ENCODE measurements at regions not wholly inside any gene's neighbourhood (a gene's known extent, or its start where the extent isn't known, plus 50 kb on each side); places are given as distances from the start of the nearest gene placed in this dataset.

DNA sequence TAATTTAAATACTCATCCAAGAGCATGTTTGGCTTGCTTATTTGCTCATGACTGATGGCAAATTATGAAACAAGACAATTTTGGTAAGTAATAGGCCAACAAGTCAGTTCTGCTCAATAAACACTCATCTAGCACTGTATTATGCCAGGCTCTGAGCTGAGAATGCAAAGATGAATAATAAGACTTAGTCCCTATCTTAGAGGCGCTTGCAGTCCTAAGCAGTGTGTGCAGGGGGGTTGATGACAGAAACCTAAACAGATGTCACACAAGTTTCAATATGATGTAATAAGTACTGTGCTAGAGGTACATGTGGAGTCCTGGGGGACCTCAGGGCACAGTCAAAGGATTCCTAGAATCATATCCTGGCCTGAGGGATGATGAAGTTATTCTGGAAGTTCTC is 287.6 kb upstream of the ADRA1B start:
- Histone ChIP-seq H2AFZ (ENCODE audit: low read length) (no peak overlapping the region), H3K79me2 (ENCODE audit: insufficient read depth, low read length) (no peaks in the 10 kb centered on the region), H3K4me3 (ENCODE audit: insufficient read depth, low read length) (no peak overlapping the region), H3K9me3 (ENCODE audit: low read depth, low read length) (no peaks in the 10 kb centered on the region), H3K27ac (ENCODE audit: low read depth, low read length) (no peak overlapping the region), H3K4me1 (ENCODE audit: insufficient read depth, low read length) (no peaks in the 10 kb centered on the region), H4K20me1 (ENCODE audit: insufficient read depth, low read length) (no peaks in the 10 kb centered on the region), H3K36me3 (ENCODE audit: insufficient read depth, low read length) (no peaks in the 10 kb centered on the region), H3K4me2 (ENCODE audit: insufficient read depth, low read length) (no peak overlapping the region), H3K27me3 (ENCODE audit: insufficient read depth, low read length) (no peaks in the 10 kb centered on the region)
- no peak for DNase-seq (ENCODE audit: insufficient read length, low spot score, missing footprints)
- TF ChIP-seq, protein P1, sequence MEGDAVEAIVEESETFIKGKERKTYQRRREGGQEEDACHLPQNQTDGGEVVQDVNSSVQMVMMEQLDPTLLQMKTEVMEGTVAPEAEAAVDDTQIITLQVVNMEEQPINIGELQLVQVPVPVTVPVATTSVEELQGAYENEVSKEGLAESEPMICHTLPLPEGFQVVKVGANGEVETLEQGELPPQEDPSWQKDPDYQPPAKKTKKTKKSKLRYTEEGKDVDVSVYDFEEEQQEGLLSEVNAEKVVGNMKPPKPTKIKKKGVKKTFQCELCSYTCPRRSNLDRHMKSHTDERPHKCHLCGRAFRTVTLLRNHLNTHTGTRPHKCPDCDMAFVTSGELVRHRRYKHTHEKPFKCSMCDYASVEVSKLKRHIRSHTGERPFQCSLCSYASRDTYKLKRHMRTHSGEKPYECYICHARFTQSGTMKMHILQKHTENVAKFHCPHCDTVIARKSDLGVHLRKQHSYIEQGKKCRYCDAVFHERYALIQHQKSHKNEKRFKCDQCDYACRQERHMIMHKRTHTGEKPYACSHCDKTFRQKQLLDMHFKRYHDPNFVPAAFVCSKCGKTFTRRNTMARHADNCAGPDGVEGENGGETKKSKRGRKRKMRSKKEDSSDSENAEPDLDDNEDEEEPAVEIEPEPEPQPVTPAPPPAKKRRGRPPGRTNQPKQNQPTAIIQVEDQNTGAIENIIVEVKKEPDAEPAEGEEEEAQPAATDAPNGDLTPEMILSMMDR (IDR thresholded peaks at IDR 0.05; ENCODE audit: extremely low read depth, low read depth, low read length): no peak

- TF ChIP-seq, protein P1 (IDR thresholded peaks at IDR 0.05; ENCODE audit: extremely low read depth, low read depth, low read length): no peak
- no peak overlapping the region for H3K27ac ChIP-seq (ENCODE audit: low read depth, low read length)
- no peak overlapping the region for H3K4me2 ChIP-seq (ENCODE audit: insufficient read depth, low read length)
Observed at GRCh38 chr5:159629158-159629557, 287.1 kb upstream of the ADRA1B start.

DNA sequence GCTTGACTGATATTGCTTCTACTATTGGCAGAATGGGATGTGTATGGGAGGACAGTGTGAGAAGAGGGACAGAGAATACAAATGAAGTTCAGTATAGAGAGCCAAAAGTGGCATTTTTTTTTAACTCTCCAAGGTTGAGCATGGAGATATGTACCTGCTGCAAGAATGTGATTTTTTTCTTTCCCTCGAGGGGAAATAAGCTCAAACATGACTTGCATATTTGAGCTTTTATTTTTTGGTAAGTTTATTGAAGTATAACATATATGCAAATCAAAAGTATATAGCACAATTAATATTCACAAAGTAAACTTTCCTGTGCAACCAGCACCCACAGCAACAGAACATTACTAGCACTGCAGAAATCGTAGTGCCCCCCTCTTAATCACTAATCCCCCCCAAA is 285.7 kb upstream of the ADRA1B start:
- TF ChIP-seq, protein P1 (IDR thresholded peaks at IDR 0.05; ENCODE audit: extremely low read depth, low read depth, low read length): no peak
- no peak for DNase-seq (ENCODE audit: insufficient read length, low spot score, missing footprints)
- Histone ChIP-seq H3K27me3 (ENCODE audit: insufficient read depth, low read length) (no peaks in the 10 kb centered on the region), H2AFZ (ENCODE audit: low read length) (no peak overlapping the region), H3K27ac (ENCODE audit: low read depth, low read length) (no peak overlapping the region), H4K20me1 (ENCODE audit: insufficient read depth, low read length) (no peaks in the 10 kb centered on the region), H3K4me1 (ENCODE audit: insufficient read depth, low read length) (no peaks in the 10 kb centered on the region), H3K79me2 (ENCODE audit: insufficient read depth, low read length) (no peaks in the 10 kb centered on the region), H3K4me2 (ENCODE audit: insufficient read depth, low read length) (no peak overlapping the region), H3K36me3 (ENCODE audit: insufficient read depth, low read length) (no peaks in the 10 kb centered on the region), H3K9me3 (ENCODE audit: low read depth, low read length) (no peaks in the 10 kb centered on the region), H3K4me3 (ENCODE audit: insufficient read depth, low read length) (no peak overlapping the region)

More at GRCh38 chr5:159629158-159629557, 287.1 kb upstream of the ADRA1B start:
- Histone ChIP-seq H3K36me3 (ENCODE audit: insufficient read depth, low read length) (no peaks in the 10 kb centered on the region), H3K4me3 (ENCODE audit: insufficient read depth, low read length) (no peak overlapping the region), H4K20me1 (ENCODE audit: insufficient read depth, low read length) (no peaks in the 10 kb centered on the region), H3K27me3 (ENCODE audit: insufficient read depth, low read length) (no peaks in the 10 kb centered on the region), H3K79me2 (ENCODE audit: insufficient read depth, low read length) (no peaks in the 10 kb centered on the region), H2AFZ (ENCODE audit: low read length) (no peak overlapping the region), H3K9me3 (ENCODE audit: low read depth, low read length) (no peaks in the 10 kb centered on the region), H3K4me1 (ENCODE audit: insufficient read depth, low read length) (no peaks in the 10 kb centered on the region)
- DNase-seq (ENCODE audit: insufficient read length, low spot score, missing footprints): no peak

- Histone ChIP-seq H3K27me3 (ENCODE audit: insufficient read depth, low read length) (no peaks in the 10 kb centered on the region), H4K20me1 (ENCODE audit: insufficient read depth, low read length) (no peaks in the 10 kb centered on the region), H2AFZ (ENCODE audit: low read length) (no peak overlapping the region), H3K4me2 (ENCODE audit: insufficient read depth, low read length) (no peak overlapping the region), H3K27ac (ENCODE audit: low read depth, low read length) (no peak overlapping the region), H3K36me3 (ENCODE audit: insufficient read depth, low read length) (no peaks in the 10 kb centered on the region), H3K9me3 (ENCODE audit: low read depth, low read length) (no peaks in the 10 kb centered on the region), H3K79me2 (ENCODE audit: insufficient read depth, low read length) (no peaks in the 10 kb centered on the region), H3K4me3 (ENCODE audit: insufficient read depth, low read length) (no peak overlapping the region), H3K4me1 (ENCODE audit: insufficient read depth, low read length) (no peaks in the 10 kb centered on the region)
- TF ChIP-seq, protein P1 (IDR thresholded peaks at IDR 0.05; ENCODE audit: extremely low read depth, low read depth, low read length): no peak
- DNase-seq (ENCODE audit: insufficient read length, low spot score, missing footprints): no peak
Observed at GRCh38 chr5:159631001-159631400, 285.3 kb upstream of the ADRA1B start.

All from osteoblast (primary cell).